SK-N-SH (cell line): ENCODE measurements at regions not wholly inside any gene's neighbourhood (a gene's known extent, or its start where the extent isn't known, plus 50 kb on each side); places are given as distances from the start of the nearest gene placed in this dataset.
"Not testable (repeated sequence)": the region's sequence is repeated elsewhere in the genome, so short reads cannot be mapped to it uniquely, and the experiment has no call there.

Experiments
- CTCF ChIA-PET: fragments of 300-600, 350-600 bp; formaldehyde crosslinking; extraction: SDS; loops from one replicate; lab custom pipeline; 2021; lab: Yijun Ruan, JAX
- POLR2A ChIA-PET: fragments of 350-600 bp; sonication (Branson Sonifier 250); formaldehyde crosslinking; extraction: SDS; loops from one replicate; lab custom pipeline; 2020; ENCODE audit warnings: antibody characterized with exemption, inconsistent platforms; lab: Yijun Ruan, JAX
- DNase-seq: peaks from one replicate; pipeline ENCODE4 v3.0.0; 2012
- H2AFZ ChIP-seq: fragments of 200-600 bp; sonication (generic); 2 replicates; pipeline ENCODE4 v1.8.1; 2016; ENCODE audit warnings: antibody characterized with exemption, mild to moderate bottlenecking, low read depth
- H3F3A ChIP-seq: fragments of 200-600 bp; sonication (generic); replicated peaks from 2 replicates; pipeline ENCODE3; 2016; ENCODE audit warnings: antibody characterized with exemption, mild to moderate bottlenecking; ENCODE audit not compliant: insufficient read depth
- H3K27ac ChIP-seq, 2 experiments: fragments of 200-500 bp in 1 of 2; fragments of 200-600 bp in 1 of 2; sonication (Bioruptor generic) in 1 of 2; sonication (generic), shearing (Covaris generic) in 1 of 2; 2 replicates each; pipeline versions ENCODE4 v1.5.1 to v1.6.1; 2014 to 2016; ENCODE audit warnings: low read depth in 2 of 2, inconsistent platforms in 1 of 2, low read length in 1 of 2, mild to moderate bottlenecking in 1 of 2, mixed read lengths in 1 of 2
- H3K27me3 ChIP-seq: fragments of 200-600 bp; sonication (generic), shearing (Covaris generic); 2 replicates; pipeline ENCODE4 v1.6.1; 2016; ENCODE audit warnings: mixed run types; ENCODE audit not compliant: insufficient read depth
- H3K36me3 ChIP-seq, 2 experiments: fragments of 200-500 bp in 1 of 2; fragments of 200-600 bp in 1 of 2; sonication (Bioruptor generic) in 1 of 2; sonication (generic) in 1 of 2; replicated peaks in 1 of 2; 2 replicates each; pipeline versions ENCODE3 to v1.5.1; 2014 to 2016; ENCODE audit warnings: low read length in 1 of 2, mild to moderate bottlenecking in 1 of 2; ENCODE audit not compliant: insufficient read depth in 2 of 2, control insufficient read depth in 1 of 2
- H3K4me1 ChIP-seq, 2 experiments: fragments of 200-500 bp in 1 of 2; fragments of 200-600 bp in 1 of 2; sonication (Bioruptor generic) in 1 of 2; sonication (generic), shearing (Covaris generic) in 1 of 2; 2 replicates each; pipeline versions ENCODE4 v1.5.1 to v1.6.1; 2014 to 2016; ENCODE audit warnings: low read depth in 1 of 2, low read length in 1 of 2, mixed run types in 1 of 2; ENCODE audit not compliant: insufficient read depth in 2 of 2, control insufficient read depth in 1 of 2
- H3K4me2 ChIP-seq: fragments of 200-600 bp; sonication (generic), shearing (Covaris generic); 2 replicates; pipeline ENCODE4 v1.6.1; 2017; ENCODE audit warnings: mixed run types
- H3K4me3 ChIP-seq, 2 experiments: fragments of 200-500 bp in 1 of 2; fragments of 200-600 bp in 1 of 2; sonication (Bioruptor generic) in 1 of 2; sonication (generic), shearing (Covaris generic) in 1 of 2; 2 replicates each; pipeline versions ENCODE4 v1.5.1 to v1.8.1; 2014 to 2016; ENCODE audit warnings: low read depth in 2 of 2, inconsistent platforms in 1 of 2, low read length in 1 of 2, mild to moderate bottlenecking in 1 of 2, mixed read lengths in 1 of 2, moderate library complexity in 1 of 2
- H3K79me2 ChIP-seq: fragments of 200-600 bp; sonication (generic); 2 replicates; pipeline ENCODE4 v1.8.1; 2017; ENCODE audit warnings: mild to moderate bottlenecking; ENCODE audit not compliant: insufficient read depth
- H3K9ac ChIP-seq: fragments of 200-600 bp; sonication (generic); 2 replicates; pipeline ENCODE4 v1.6.1; 2017; ENCODE audit warnings: mixed run types
- H3K9me2 ChIP-seq: fragments of 200-600 bp; sonication (generic); 2 replicates; pipeline ENCODE4 v1.6.1; 2017; ENCODE audit warnings: mixed run types
- H3K9me3 ChIP-seq: fragments of 200-600 bp; sonication (generic); 2 replicates; pipeline ENCODE4 v1.6.1; 2017; ENCODE audit warnings: mixed run types, mild to moderate bottlenecking, moderate library complexity
- H4K20me1 ChIP-seq: fragments of 200-600 bp; sonication (generic); 2 replicates; pipeline ENCODE4 v1.6.1; 2017; ENCODE audit warnings: mild to moderate bottlenecking, mixed run types; ENCODE audit not compliant: insufficient read depth
- EP300 ChIP-seq, 2 experiments: IDR thresholded peaks; 2 replicates each; pipeline versions ENCODE4 v1.4.0 to v1.6.1; 2012; ENCODE audit warnings: borderline replicate concordance in 1 of 2, low read depth in 1 of 2, low read length in 1 of 2
- EZH2phosphoT487 ChIP-seq: fragments of 200-600 bp; sonication (generic); IDR thresholded peaks from 2 replicates; pipeline ENCODE4 v1.6.1; 2017; ENCODE audit warnings: low read depth, mixed run types, mild to moderate bottlenecking, antibody characterized with exemption, moderate library complexity, borderline replicate concordance
- FOXM1 ChIP-seq: IDR thresholded peaks from 2 replicates; pipeline ENCODE4 v1.4.0; 2012; ENCODE audit warnings: low read depth, mild to moderate bottlenecking
- JUND ChIP-seq: IDR thresholded peaks from 2 replicates; pipeline ENCODE4 v1.4.0; 2012
- REST ChIP-seq: IDR thresholded peaks from 2 replicates; pipeline ENCODE4 v1.6.1; 2012; ENCODE audit warnings: mild to moderate bottlenecking, low read depth, low read length, moderate library complexity
- SIN3A ChIP-seq: IDR thresholded peaks from 2 replicates; pipeline ENCODE4 v1.6.1; 2012; ENCODE audit warnings: low read depth, mild to moderate bottlenecking, low read length, moderate library complexity, borderline replicate concordance
- TCF12 ChIP-seq: IDR thresholded peaks from 2 replicates; pipeline ENCODE4 v1.4.0; 2012
- TEAD4 ChIP-seq: IDR thresholded peaks from 2 replicates; pipeline ENCODE4 v1.4.0; 2012; ENCODE audit warnings: mild to moderate bottlenecking, borderline replicate concordance; ENCODE audit not compliant: insufficient read depth
- WGBS: methylation state at CpG from one replicate; pipeline ENCODE4 v1.1.6; 2017; ENCODE audit warnings: low lambda C conversion rate; 5-methylcytosine and 5-hydroxymethylcytosine counted together
- TF ChIP-seq, protein P1 (sequence below): fragments of 150-350 bp; IDR thresholded peaks from 2 replicates; pipeline ENCODE4 v1.6.1; 2017; ENCODE audit warnings: antibody characterized with exemption, low read length, low read depth, borderline replicate concordance
- TF ChIP-seq, protein P2 (sequence below): IDR thresholded peaks from 2 replicates; pipeline ENCODE4; 2012

DNA sequence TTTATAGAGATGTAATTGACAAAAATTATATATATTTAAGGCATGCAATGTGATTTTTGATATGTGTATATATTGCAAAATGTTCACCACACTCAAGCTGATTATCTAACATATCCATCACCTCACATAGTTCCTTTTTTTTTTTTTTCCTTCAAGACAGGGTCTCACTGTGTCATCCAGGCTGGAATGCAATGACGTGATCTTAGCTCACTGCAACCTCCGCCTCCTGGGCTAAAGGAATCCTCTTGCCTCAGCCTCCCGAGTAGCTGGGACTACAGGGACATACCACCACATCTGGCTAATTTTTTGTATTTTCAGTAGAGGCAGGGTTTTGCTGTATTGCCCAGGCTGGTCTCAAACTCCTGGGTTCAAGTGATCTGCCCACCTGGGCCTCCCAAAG is 65.1 kb upstream of the SLC35C1 start:
- H2AFZ ChIP-seq = no peak overlapping the region
- no peak for DNase-seq
- no peak overlapping the region for H3K27ac ChIP-seq
- no peaks in the 10 kb centered on the region for H3K9me2 ChIP-seq
- H4K20me1 ChIP-seq = no peaks in the 10 kb centered on the region
- H3K9me3 ChIP-seq = no peaks in the 10 kb centered on the region
- no peaks in the 10 kb centered on the region for H3K27me3 ChIP-seq
- H3K9ac ChIP-seq = no peak overlapping the region
- no peaks in the 10 kb centered on the region for H3K79me2 ChIP-seq
- no peaks in the 10 kb centered on the region for H3K36me3 ChIP-seq
- H3K4me3 ChIP-seq = no peak overlapping the region
- ChIA-PET POLR2A (no interaction called here), CTCF (interaction anchor here (2.5 kb wide), 1 partner anchor 32 kb away, joined by 8 read pairs; no protein-coding TSS in a partner anchor)
- TF ChIP-seq TEAD4 = no peak
- no peak for TF ChIP-seq EP300 (IDR thresholded peaks at IDR 0.05; ENCODE audit: borderline replicate concordance in 1 of 2, low read depth in 1 of 2, low read length in 1 of 2)
- no peak for TF ChIP-seq TCF12
- no peak for TF ChIP-seq FOXM1
- no peak for TF ChIP-seq REST
- TF ChIP-seq JUND = no peak
- TF ChIP-seq, protein P1, sequence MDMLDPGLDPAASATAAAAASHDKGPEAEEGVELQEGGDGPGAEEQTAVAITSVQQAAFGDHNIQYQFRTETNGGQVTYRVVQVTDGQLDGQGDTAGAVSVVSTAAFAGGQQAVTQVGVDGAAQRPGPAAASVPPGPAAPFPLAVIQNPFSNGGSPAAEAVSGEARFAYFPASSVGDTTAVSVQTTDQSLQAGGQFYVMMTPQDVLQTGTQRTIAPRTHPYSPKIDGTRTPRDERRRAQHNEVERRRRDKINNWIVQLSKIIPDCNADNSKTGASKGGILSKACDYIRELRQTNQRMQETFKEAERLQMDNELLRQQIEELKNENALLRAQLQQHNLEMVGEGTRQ = no peak
- no peak for TF ChIP-seq EZH2phosphoT487
- no peak for TF ChIP-seq SIN3A
- TF ChIP-seq, protein P2, sequence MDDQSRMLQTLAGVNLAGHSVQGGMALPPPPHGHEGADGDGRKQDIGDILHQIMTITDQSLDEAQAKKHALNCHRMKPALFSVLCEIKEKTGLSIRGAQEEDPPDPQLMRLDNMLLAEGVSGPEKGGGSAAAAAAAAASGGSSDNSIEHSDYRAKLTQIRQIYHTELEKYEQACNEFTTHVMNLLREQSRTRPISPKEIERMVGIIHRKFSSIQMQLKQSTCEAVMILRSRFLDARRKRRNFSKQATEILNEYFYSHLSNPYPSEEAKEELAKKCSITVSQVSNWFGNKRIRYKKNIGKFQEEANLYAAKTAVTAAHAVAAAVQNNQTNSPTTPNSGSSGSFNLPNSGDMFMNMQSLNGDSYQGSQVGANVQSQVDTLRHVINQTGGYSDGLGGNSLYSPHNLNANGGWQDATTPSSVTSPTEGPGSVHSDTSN = no peak
- H3K4me2 ChIP-seq = no peak overlapping the region
- 51% methylated on average over 3 of the region's 3 CpGs for WGBS
- H3K4me1 ChIP-seq = no peaks in the 10 kb centered on the region; a peak in 1 of 4 replicates
- no peaks in the 10 kb centered on the region for H3F3A ChIP-seq

- POLR2A ChIA-PET, H3K27me3 ChIP-seq, H4K20me1 ChIP-seq, DNase-seq, H3K4me2 ChIP-seq, H3K27ac ChIP-seq, H2AFZ ChIP-seq, H3K4me1 ChIP-seq, H3K9ac ChIP-seq, H3K9me3 ChIP-seq, H3K36me3 ChIP-seq, H3K9me2 ChIP-seq, CTCF ChIA-PET, H3F3A ChIP-seq, H3K4me3 ChIP-seq, H3K79me2 ChIP-seq: not testable (repeated sequence)
- 94% methylated on average over 14 of the region's 22 CpGs for WGBS
Measured at GRCh38 chr11:45739071-45739470, 65.9 kb upstream of the SLC35C1 start.

DNA sequence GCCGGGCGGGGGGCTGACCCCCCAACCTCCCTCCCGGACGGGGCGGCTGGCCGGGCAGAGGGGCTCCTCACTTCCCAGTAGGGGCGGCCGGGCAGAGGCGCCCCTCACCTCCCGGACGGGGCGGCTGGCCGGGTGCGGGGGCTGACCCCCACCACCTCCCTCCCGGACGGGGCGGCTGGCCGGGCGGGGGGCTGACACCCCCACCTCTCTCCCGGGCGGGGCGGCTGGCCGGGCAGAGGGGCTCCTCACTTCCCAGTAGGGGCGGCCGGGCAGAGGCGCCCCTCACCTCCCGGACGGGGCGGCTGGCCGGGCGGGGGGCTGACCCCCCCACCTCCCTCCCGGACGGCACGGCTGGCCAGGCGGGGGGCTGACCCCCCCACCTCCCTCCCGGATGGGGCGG is 66.8 kb upstream of the SLC35C1 start:
- H3K4me1 ChIP-seq, DNase-seq, H3K4me3 ChIP-seq, H4K20me1 ChIP-seq, H2AFZ ChIP-seq, H3K27me3 ChIP-seq, H3K9me2 ChIP-seq, POLR2A ChIA-PET, H3K36me3 ChIP-seq, H3K4me2 ChIP-seq, H3K27ac ChIP-seq, CTCF ChIA-PET, H3K9me3 ChIP-seq, H3F3A ChIP-seq, H3K79me2 ChIP-seq, H3K9ac ChIP-seq: not testable (repeated sequence)
- WGBS = no CpG with 5 or more reads among the region's 37 CpGs
